Suprapubic skin (tissue), 4 donors: ENCODE measurements at regions not wholly inside any gene's neighbourhood (a gene's known extent, or its start where the extent isn't known, plus 50 kb on each side); places are given as distances from the start of the nearest gene placed in this dataset.

Experiments
- DNase-seq, 2 donors: peaks; one replicate each; pipeline ENCODE4 v3.0.0-alpha.2; 2019; ENCODE audit warnings: low spot score in 2 of 2
- H3K27ac ChIP-seq: fragments of 200-600 bp; sonication (generic); one replicate; pipeline ENCODE4 v1.5.1; 2019
- H3K27me3 ChIP-seq: fragments of 200-600 bp; sonication (generic); one replicate; pipeline ENCODE4 v1.5.1; 2019
- H3K36me3 ChIP-seq: fragments of 200-600 bp; sonication (generic); one replicate; pipeline ENCODE4 v1.5.1; 2019
- H3K4me1 ChIP-seq: fragments of 200-600 bp; sonication (generic); one replicate; pipeline ENCODE4 v1.5.1; 2019
- H3K4me3 ChIP-seq: fragments of 200-600 bp; sonication (generic); one replicate; pipeline ENCODE4 v1.5.1; 2019; ENCODE audit warnings: mild to moderate bottlenecking
- H3K9me3 ChIP-seq: fragments of 200-600 bp; sonication (generic); one replicate; pipeline ENCODE4 v1.5.1; 2019
- EP300 ChIP-seq: sonication (generic); formaldehyde crosslinking; IDR thresholded peaks from one replicate; pipeline ENCODE4 v1.6.1; 2017; ENCODE audit warnings: antibody characterized with exemption
- POLR2A ChIP-seq, 2 donors: fragments of 450-650 bp; IDR thresholded peaks; one replicate each; pipeline ENCODE4 v1.6.1; 2017; ENCODE audit warnings: antibody characterized with exemption in 2 of 2, mild to moderate bottlenecking in 2 of 2, moderate library complexity in 2 of 2
- POLR2AphosphoS5 ChIP-seq, 3 donors: sonication (generic); formaldehyde crosslinking; IDR thresholded peaks; one replicate each; pipeline ENCODE4 v1.6.1; 2017; ENCODE audit warnings: antibody characterized with exemption in 3 of 3
- WGBS: methylation state at CpG from one replicate; pipeline ENCODE4 v1.1.5; 2018; 5-methylcytosine and 5-hydroxymethylcytosine counted together
- TF ChIP-seq, protein P1 (sequence below), 2 donors: fragments of 200-600 bp in 1 of 2; fragments of 450-650 bp in 1 of 2; sonication (generic) in 1 of 2; IDR thresholded peaks; one replicate each; pipeline ENCODE4 v1.5.1; 2016 to 2019; ENCODE audit warnings: antibody characterized with exemption in 2 of 2, mild to moderate bottlenecking in 1 of 2, moderate library complexity in 1 of 2

DNA sequence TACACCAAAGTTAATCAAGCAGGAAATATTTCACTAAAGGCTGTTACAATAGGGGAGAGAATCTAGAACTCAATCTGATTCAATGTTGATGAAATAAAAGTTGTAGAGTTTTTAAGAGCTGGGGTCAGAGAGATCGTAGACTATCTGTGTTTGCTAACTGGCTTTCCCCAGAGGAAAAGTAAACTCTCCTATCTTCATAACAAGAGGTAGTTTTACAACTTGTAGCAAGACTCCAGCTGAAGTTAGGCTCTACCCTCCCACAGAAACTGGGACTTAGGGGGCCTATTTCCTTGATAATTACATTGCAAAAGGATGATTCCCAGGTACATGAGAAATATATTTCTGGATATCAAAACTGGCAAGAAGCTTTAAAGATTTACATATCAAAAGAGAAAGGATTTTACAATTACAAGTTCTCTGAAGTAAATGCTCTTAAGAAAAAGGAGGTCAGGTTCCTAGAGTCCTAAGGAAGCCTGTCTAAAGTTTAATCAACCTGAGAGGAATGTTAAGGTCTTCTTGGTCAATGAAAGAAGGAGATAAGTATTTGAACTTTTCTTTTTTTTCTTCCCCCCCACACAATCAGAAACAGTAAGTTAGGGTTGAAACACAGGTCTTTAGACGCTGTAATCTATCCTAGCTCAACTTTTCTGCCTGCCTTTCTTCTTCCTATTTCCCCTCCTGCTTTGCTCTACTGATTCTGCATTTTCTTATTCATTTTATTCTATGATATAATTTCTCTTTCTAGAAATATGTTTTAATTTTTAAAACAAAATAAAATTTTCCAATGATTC is 692.2 kb upstream of the LINC00305 start:
- no peak overlapping the region for H3K27ac ChIP-seq
- no peaks in the 10 kb centered on the region for H3K27me3 ChIP-seq
- WGBS = 70% methylated on average over 2 of the region's 2 CpGs
- H3K4me3 ChIP-seq = no peak overlapping the region
- H3K36me3 ChIP-seq = no peaks in the 10 kb centered on the region
- H3K9me3 ChIP-seq = no peaks in the 10 kb centered on the region
- H3K4me1 ChIP-seq = no peaks in the 10 kb centered on the region
- no peak for DNase-seq
- TF ChIP-seq, protein P1, sequence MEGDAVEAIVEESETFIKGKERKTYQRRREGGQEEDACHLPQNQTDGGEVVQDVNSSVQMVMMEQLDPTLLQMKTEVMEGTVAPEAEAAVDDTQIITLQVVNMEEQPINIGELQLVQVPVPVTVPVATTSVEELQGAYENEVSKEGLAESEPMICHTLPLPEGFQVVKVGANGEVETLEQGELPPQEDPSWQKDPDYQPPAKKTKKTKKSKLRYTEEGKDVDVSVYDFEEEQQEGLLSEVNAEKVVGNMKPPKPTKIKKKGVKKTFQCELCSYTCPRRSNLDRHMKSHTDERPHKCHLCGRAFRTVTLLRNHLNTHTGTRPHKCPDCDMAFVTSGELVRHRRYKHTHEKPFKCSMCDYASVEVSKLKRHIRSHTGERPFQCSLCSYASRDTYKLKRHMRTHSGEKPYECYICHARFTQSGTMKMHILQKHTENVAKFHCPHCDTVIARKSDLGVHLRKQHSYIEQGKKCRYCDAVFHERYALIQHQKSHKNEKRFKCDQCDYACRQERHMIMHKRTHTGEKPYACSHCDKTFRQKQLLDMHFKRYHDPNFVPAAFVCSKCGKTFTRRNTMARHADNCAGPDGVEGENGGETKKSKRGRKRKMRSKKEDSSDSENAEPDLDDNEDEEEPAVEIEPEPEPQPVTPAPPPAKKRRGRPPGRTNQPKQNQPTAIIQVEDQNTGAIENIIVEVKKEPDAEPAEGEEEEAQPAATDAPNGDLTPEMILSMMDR (IDR thresholded peaks at IDR 0.05) = no peak
- TF ChIP-seq EP300 (no peak), POLR2AphosphoS5 (IDR thresholded peaks at IDR 0.05) (no peak), POLR2A (IDR thresholded peaks at IDR 0.05) (no peak)

DNA sequence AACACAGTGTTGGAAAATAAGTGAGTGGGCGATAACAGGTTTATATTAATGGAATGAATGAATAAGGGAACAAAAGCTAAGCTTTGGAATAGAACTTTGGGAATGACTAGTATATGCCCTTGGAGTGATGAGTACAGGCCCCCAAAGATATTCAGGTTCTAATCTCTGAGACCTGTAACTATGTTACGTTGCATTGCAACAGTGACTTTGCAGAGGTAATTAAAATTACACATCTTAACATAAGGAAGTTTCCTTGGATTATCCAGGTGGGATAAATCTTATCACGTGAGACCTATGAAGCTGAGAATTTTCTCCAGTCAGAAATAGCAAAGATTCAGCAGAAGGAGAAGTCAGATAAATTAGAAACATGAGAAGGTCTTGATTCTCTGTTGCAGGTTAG is 661.5 kb upstream of the LINC00305 start:
- no peak for DNase-seq
- no peaks in the 10 kb centered on the region for H3K27me3 ChIP-seq
- H3K4me3 ChIP-seq = no peak overlapping the region
- H3K36me3 ChIP-seq = no peaks in the 10 kb centered on the region
- WGBS = 89% methylated on average over 3 of the region's 3 CpGs
- H3K4me1 ChIP-seq = no peaks in the 10 kb centered on the region
- no peaks in the 10 kb centered on the region for H3K9me3 ChIP-seq
- H3K27ac ChIP-seq = no peak overlapping the region
- TF ChIP-seq EP300 = no peak
- no peak for TF ChIP-seq POLR2AphosphoS5 (IDR thresholded peaks at IDR 0.05)
- TF ChIP-seq, protein P1 (IDR thresholded peaks at IDR 0.05) = no peak
- TF ChIP-seq POLR2A (IDR thresholded peaks at IDR 0.05) = no peak

DNA sequence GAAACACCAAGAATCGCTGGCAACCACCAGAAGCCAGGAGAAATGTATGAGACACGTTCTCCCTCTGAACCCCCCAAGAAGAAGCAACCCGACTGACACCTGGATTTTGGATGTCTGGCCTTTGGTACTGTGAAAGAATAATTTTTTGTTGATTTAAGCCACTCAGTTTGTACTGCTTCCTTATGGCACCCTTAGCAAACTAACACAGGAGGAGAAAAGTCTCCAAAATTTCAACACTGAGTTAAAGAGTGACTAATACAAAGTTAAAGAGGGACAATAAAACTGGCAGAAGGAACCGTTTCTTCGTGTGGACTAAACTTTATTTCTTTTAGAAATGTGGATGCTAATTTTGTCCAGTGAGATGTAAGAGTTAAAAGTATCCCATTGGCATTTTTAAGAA is 660.9 kb upstream of the LINC00305 start:
- Histone ChIP-seq H3K27me3 (no peaks in the 10 kb centered on the region), H3K36me3 (no peaks in the 10 kb centered on the region), H3K4me3 (no peak overlapping the region), H3K9me3 (no peaks in the 10 kb centered on the region), H3K4me1 (no peaks in the 10 kb centered on the region), H3K27ac (no peak overlapping the region)
- no peak for DNase-seq
- 75% methylated on average over 5 of the region's 5 CpGs for WGBS
- TF ChIP-seq POLR2A (IDR thresholded peaks at IDR 0.05) = no peak

DNA sequence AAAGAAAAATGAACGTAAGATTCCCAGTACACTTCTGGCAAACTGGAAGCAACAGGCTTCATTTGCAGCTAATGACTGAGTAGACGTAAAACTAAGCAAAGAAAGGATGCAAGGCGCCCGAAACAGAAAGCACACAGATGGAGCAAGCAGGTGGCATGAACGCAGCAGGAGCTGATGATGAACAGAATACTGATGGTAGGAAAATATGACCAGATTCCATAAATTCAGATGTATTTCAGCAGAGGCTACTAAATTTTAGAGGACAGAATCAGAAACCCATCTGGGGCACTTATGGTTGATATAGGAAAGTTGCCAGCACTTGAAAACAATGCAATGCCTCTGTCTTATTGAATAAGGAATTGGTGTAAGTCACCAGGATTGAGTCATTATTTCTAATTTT is 658.7 kb upstream of the LINC00305 start:
- no peaks in the 10 kb centered on the region for H3K4me1 ChIP-seq
- WGBS = 70% methylated on average over 5 of the region's 5 CpGs
- no peaks in the 10 kb centered on the region for H3K9me3 ChIP-seq
- no peak for DNase-seq
- no peaks in the 10 kb centered on the region for H3K27me3 ChIP-seq
- no peaks in the 10 kb centered on the region for H3K36me3 ChIP-seq
- no peak overlapping the region for H3K4me3 ChIP-seq
- TF ChIP-seq, protein P1 (IDR thresholded peaks at IDR 0.05) = no peak
- TF ChIP-seq POLR2AphosphoS5 (IDR thresholded peaks at IDR 0.05) (no peak), EP300 (no peak), POLR2A (IDR thresholded peaks at IDR 0.05) (no peak)
- no peak overlapping the region for H3K27ac ChIP-seq

DNA sequence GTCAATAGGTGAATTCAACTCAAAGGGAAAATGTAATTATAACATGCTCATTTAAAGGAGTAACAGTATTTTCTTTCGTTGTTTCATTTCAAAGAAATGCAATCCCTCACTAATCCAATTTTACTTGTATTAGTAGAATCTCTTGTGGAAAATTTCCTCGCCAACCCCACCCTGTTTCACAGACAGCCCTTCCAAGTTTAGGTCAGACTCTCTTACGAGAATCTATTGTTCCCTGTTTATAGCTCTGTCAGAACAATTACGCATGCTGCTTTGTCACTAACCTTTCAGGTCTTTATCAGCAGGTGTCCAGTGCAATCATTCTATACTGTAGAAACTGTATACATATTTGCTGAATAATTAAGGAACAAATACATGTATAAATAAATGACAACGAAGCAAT is 657.8 kb upstream of the LINC00305 start:
- Histone ChIP-seq H3K27me3 (no peaks in the 10 kb centered on the region), H3K36me3 (no peaks in the 10 kb centered on the region), H3K27ac (no peak overlapping the region), H3K4me3 (no peak overlapping the region), H3K9me3 (no peaks in the 10 kb centered on the region), H3K4me1 (no peaks in the 10 kb centered on the region)
- no peak for DNase-seq
- no peak for TF ChIP-seq EP300
- WGBS = 72% methylated on average over 5 of the region's 5 CpGs

DNA sequence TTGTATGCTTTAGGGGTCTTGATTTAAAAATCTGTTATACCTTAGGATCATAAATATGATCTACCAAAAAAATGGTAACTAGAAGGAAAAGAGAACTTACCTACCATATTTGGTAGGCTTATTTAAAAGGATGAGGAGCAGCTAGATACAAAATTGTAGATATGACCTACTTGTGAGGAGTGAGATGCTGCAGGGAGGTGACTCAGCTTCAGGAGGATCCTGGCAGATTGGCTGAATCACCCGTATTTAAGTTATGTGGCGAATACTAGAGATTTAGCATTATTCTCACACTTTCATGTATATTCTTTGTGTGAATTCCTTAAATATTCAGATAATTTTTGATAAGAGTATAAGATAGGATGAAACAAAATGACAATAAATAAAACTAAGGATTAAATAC is 657.3 kb upstream of the LINC00305 start:
- Histone ChIP-seq H3K27ac (no peak overlapping the region), H3K4me3 (no peak overlapping the region), H3K9me3 (no peaks in the 10 kb centered on the region), H3K27me3 (no peaks in the 10 kb centered on the region), H3K4me1 (no peaks in the 10 kb centered on the region), H3K36me3 (no peaks in the 10 kb centered on the region)
- TF ChIP-seq POLR2A (IDR thresholded peaks at IDR 0.05) (no peak), EP300 (no peak), POLR2AphosphoS5 (IDR thresholded peaks at IDR 0.05) (no peak)
- TF ChIP-seq, protein P1 (IDR thresholded peaks at IDR 0.05) = no peak
- 71% methylated on average over 2 of the region's 2 CpGs for WGBS
- no peak for DNase-seq
